ENCODE measurements at regions not wholly inside any gene's neighbourhood (a gene's known extent, or its start where the extent isn't known, plus 50 kb on each side); places are given as distances from the start of the nearest gene placed in this dataset.

DNA sequence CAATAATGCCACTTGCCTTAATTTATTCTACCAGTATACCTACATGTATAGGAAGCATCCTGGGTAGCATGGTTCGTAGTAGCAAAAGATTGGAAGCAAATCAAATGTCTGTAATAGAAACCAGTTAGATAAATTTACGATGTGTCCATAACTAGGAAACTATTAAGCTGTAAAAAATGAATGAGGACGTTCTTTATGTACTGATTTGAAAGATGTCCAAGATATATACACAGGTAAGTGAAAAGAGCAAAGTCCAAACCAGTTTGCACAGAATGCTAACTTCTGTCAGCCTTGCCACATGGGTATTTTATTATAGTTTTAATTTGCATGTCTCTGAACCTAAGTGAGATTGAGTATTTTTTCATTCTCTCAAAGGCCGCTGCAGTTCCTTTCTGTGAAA, 251.8 kb upstream of the IRF2BP2 start:
- TF ChIP-seq POLR2A (IDR thresholded peaks at IDR 0.05; ENCODE audit: low read depth, low read length), result no peak
- TF ChIP-seq TAF1 (IDR thresholded peaks at IDR 0.05; ENCODE audit: borderline replicate concordance, low read depth, low read length), result no peak
- no peak for TF ChIP-seq POLR2AphosphoS5 (IDR thresholded peaks at IDR 0.05; ENCODE audit: low read depth, low read length)
